Neuronal stem cell (in vitro differentiated cells): ENCODE measurements at regions not wholly inside any gene's neighbourhood (a gene's known extent, or its start where the extent isn't known, plus 50 kb on each side); places are given as distances from the start of the nearest gene placed in this dataset.

Experiments
- DNase-seq: peaks from one replicate; pipeline ENCODE4 v3.0.0-alpha.2; 2013; ENCODE audit warnings: low spot score
- H2AFZ ChIP-seq: one replicate; pipeline ENCODE4 v1.6.1; 2013; ENCODE audit warnings: mild to moderate bottlenecking, low read length, inconsistent platforms
- H2AK5ac ChIP-seq: 2 replicates; pipeline ENCODE4 v1.6.1; 2013; ENCODE audit warnings: low read depth, mild to moderate bottlenecking, inconsistent platforms, low read length, moderate library complexity, mixed read lengths
- H2BK120ac ChIP-seq: 2 replicates; pipeline ENCODE4 v1.6.1; 2013; ENCODE audit warnings: low read depth, mild to moderate bottlenecking, inconsistent platforms, low read length, moderate library complexity, mixed read lengths
- H2BK12ac ChIP-seq: one replicate; pipeline ENCODE4 v1.6.1; 2013; ENCODE audit warnings: low read length, inconsistent platforms
- H2BK15ac ChIP-seq: 2 replicates; pipeline ENCODE4 v1.6.1; 2013; ENCODE audit warnings: mild to moderate bottlenecking, low read length, inconsistent platforms, mixed read lengths
- H2BK5ac ChIP-seq: one replicate; pipeline ENCODE4 v1.6.1; 2013; ENCODE audit warnings: inconsistent platforms, mild to moderate bottlenecking, low read length, moderate library complexity
- H3K14ac ChIP-seq: one replicate; pipeline ENCODE4 v1.6.1; 2013; ENCODE audit warnings: low read length, inconsistent platforms
- H3K18ac ChIP-seq: 2 replicates; pipeline ENCODE4 v1.6.1; 2013; ENCODE audit warnings: low read length, inconsistent platforms
- H3K23ac ChIP-seq: 2 replicates; pipeline ENCODE4 v1.6.1; 2013; ENCODE audit warnings: low read depth, mild to moderate bottlenecking, mixed read lengths, low read length, inconsistent platforms; ENCODE audit not compliant: poor library complexity
- H3K27ac ChIP-seq: replicated peaks from 3 replicates; pipeline ENCODE4 v1.5.1; 2013; ENCODE audit warnings: low read length, inconsistent platforms
- H3K27me3 ChIP-seq, 3 experiments: 2 replicates each; pipeline ENCODE4 v1.6.1; 2013; ENCODE audit warnings: low read length in 3 of 3, mild to moderate bottlenecking in 2 of 3, inconsistent platforms in 1 of 3, low read depth in 1 of 3, mixed read lengths in 1 of 3, moderate library complexity in 1 of 3; ENCODE audit not compliant: control insufficient read depth in 3 of 3, insufficient read depth in 3 of 3
- H3K36me3 ChIP-seq, 2 donors: replicated peaks in 1 of 2; 2 replicates each; pipeline ENCODE4 v1.6.1; 2013; ENCODE audit warnings: low read length in 2 of 2; ENCODE audit not compliant: control insufficient read depth in 2 of 2, insufficient read depth in 2 of 2
- H3K4ac ChIP-seq: 2 replicates; pipeline ENCODE4 v1.6.1; 2013; ENCODE audit warnings: inconsistent platforms, mild to moderate bottlenecking, low read length, moderate library complexity
- H3K4me1 ChIP-seq, 2 donors: 1 replicate in 1 of 2; 2 replicates in 1 of 2; pipeline ENCODE4 v1.6.1; 2013; ENCODE audit warnings: low read length in 2 of 2, low read depth in 1 of 2; ENCODE audit not compliant: control insufficient read depth in 2 of 2, insufficient read depth in 1 of 2
- H3K4me2 ChIP-seq: one replicate; pipeline ENCODE4 v1.6.1; 2013; ENCODE audit warnings: mild to moderate bottlenecking, low read length, inconsistent platforms; ENCODE audit not compliant: insufficient read depth, poor library complexity, severe bottlenecking
- H3K4me3 ChIP-seq, 2 donors: 2 replicates each; pipeline ENCODE4 v1.5.1; 2013; ENCODE audit warnings: low read length in 2 of 2, mild to moderate bottlenecking in 2 of 2, inconsistent platforms in 1 of 2, moderate library complexity in 1 of 2
- H3K79me1 ChIP-seq: one replicate; pipeline ENCODE4 v1.6.1; 2013; ENCODE audit warnings: low read depth, mild to moderate bottlenecking, inconsistent platforms, low read length, moderate library complexity
- H3K9ac ChIP-seq: one replicate; pipeline ENCODE4 v1.6.1; 2013; ENCODE audit warnings: mild to moderate bottlenecking, low read depth, low read length, inconsistent platforms; ENCODE audit not compliant: poor library complexity
- H3K9me3 ChIP-seq, 2 donors: replicated peaks in 1 of 2; 2 replicates each; pipeline versions ENCODE3 to v1.6.1; 2013; ENCODE audit warnings: low read length in 2 of 2, mild to moderate bottlenecking in 2 of 2, inconsistent platforms in 1 of 2, low read depth in 1 of 2, mixed read lengths in 1 of 2, moderate library complexity in 1 of 2; ENCODE audit not compliant: control insufficient read depth in 2 of 2, insufficient read depth in 1 of 2
- H4K8ac ChIP-seq: one replicate; pipeline ENCODE4 v1.6.1; 2013; ENCODE audit warnings: low read depth, mild to moderate bottlenecking, inconsistent platforms, low read length, moderate library complexity
- H4K91ac ChIP-seq: one replicate; pipeline ENCODE4 v1.6.1; 2013; ENCODE audit warnings: low read length, low read depth, mild to moderate bottlenecking, inconsistent platforms; ENCODE audit not compliant: poor library complexity
- WGBS, 2 donors: extraction: QIAGEN DNeasy Blood & Tissue Kit; methylation state at CpG; one replicate each; pipeline ENCODE4 v1.1.7; 2013; ENCODE audit warnings: missing lambda C conversion rate in 2 of 2, mixed read lengths in 1 of 2; ENCODE audit not compliant: insufficient read length in 2 of 2, insufficient replicate concordance in 1 of 2; ENCODE audit errors: extremely low coverage in 2 of 2; 5-methylcytosine and 5-hydroxymethylcytosine counted together

DNA sequence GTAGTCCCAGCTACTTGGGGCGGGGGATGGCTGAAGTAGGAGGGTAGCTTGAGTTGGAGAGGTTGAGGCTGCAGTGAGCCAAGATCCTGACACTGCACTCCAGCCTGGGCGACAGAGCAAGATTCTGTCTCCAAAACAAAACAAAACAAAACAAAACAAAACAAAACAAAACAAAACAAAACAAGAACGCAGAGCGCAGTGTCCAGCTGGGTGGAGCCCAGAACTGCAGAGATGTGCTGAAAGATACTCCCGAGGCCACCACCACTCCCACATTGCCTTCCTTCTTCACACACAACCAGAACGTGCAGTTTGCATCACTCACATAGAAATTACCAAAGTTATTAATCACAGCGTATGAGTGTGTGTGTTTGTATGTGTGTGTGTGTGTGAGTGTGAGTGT lies 222.9 kb upstream of the ASIC2 start:
- H3K36me3 ChIP-seq, result no peaks in the 10 kb centered on the region
- 100% methylated on average over 1 of the region's 7 CpGs; no CpG with 5 or more reads in 1 of the 2 donors for WGBS, 2 donors

GRCh38 chr17:33516645-33517044 lies 223.6 kb upstream of the ASIC2 start:
- Histone ChIP-seq H3K9me3 (peaks cover 0 to 5% of the 10 kb centered on the region in 2 donors), H2BK12ac (no peak overlapping the region), H2AK5ac (no peak overlapping the region), H3K9ac (no peak overlapping the region), H3K36me3 (no peaks in the 10 kb centered on the region), H2BK15ac (no peak overlapping the region), H4K8ac (no peak overlapping the region), H3K4me2 (no peak overlapping the region), H3K14ac (no peak overlapping the region), H3K18ac (no peak overlapping the region), H4K91ac (no peak overlapping the region), H3K27me3 (no peaks in the 10 kb centered on the region), H3K4ac (no peak overlapping the region), H3K27ac (no peak overlapping the region), H2BK5ac (no peak overlapping the region), H3K4me3 (no peak overlapping the region), H3K23ac (no peak overlapping the region), H3K79me1 (no peaks in the 10 kb centered on the region), H3K4me1 (no peaks in the 10 kb centered on the region), H2BK120ac (no peak overlapping the region), H2AFZ (no peak overlapping the region)
- no CpG with 5 or more reads among the region's 5 CpGs for WGBS, 2 donors
- DNase-seq, result no peak

More for the DNA sequence above, 222.9 kb upstream of the ASIC2 start:
- Histone ChIP-seq H3K23ac (no peak overlapping the region), H3K18ac (no peak overlapping the region), H3K4me1 (no peaks in the 10 kb centered on the region), H3K14ac (no peak overlapping the region), H2BK15ac (no peak overlapping the region), H3K27ac (no peak overlapping the region), H2BK12ac (no peak overlapping the region), H3K9me3 (peaks cover 0 to 5% of the 10 kb centered on the region in 2 donors), H2AK5ac (no peak overlapping the region), H3K4me2 (no peak overlapping the region), H4K8ac (no peak overlapping the region), H2AFZ (no peak overlapping the region), H3K4me3 (no peak overlapping the region), H2BK120ac (no peak overlapping the region), H3K4ac (no peak overlapping the region), H4K91ac (no peak overlapping the region), H3K27me3 (no peaks in the 10 kb centered on the region), H3K9ac (no peak overlapping the region), H2BK5ac (no peak overlapping the region), H3K79me1 (no peaks in the 10 kb centered on the region)
- DNase-seq, result no peak

DNA sequence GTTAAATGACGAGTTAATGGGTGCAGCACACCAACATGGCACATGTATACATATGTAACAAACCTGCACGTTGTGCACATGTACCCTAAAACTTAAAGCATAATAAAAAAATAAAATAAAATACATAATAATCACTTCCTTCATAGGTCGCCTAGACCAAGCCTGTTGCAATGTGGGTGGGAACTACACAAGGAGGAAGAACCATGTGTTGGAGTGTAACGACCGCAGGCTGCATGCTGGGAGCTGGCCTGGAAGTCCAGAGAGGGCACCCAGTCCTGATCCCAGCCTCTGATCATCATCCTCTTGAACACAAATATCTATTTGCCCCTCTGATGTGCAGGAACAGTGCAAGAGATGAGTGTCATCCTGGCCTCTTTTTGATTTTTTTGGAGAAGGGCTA lies 224.7 kb upstream of the ASIC2 start:
- no peak overlapping the region for H2AK5ac ChIP-seq
- H4K8ac ChIP-seq, result no peak overlapping the region
- no peak overlapping the region for H2BK120ac ChIP-seq
- H2BK5ac ChIP-seq, result no peak overlapping the region
- H3K9ac ChIP-seq, result no peak overlapping the region
- H3K9me3 ChIP-seq, result peaks cover 0 to 5% of the 10 kb centered on the region in 2 donors
- H3K79me1 ChIP-seq, result no peaks in the 10 kb centered on the region
- H2AFZ ChIP-seq, result no peak overlapping the region
- DNase-seq, result no peak
- no peak overlapping the region for H3K4ac ChIP-seq
- no peak overlapping the region for H3K4me2 ChIP-seq
- no peak overlapping the region for H4K91ac ChIP-seq
- H3K27ac ChIP-seq, result no peak overlapping the region
- H3K4me1 ChIP-seq, result no peaks in the 10 kb centered on the region
- H3K18ac ChIP-seq, result no peak overlapping the region
- H3K36me3 ChIP-seq, result no peaks in the 10 kb centered on the region
- no peak overlapping the region for H2BK12ac ChIP-seq
- H3K14ac ChIP-seq, result no peak overlapping the region
- H3K23ac ChIP-seq, result no peak overlapping the region
- WGBS, 2 donors, result no CpG with 5 or more reads among the region's 5 CpGs
- no peak overlapping the region for H2BK15ac ChIP-seq
- H3K27me3 ChIP-seq, result no peaks in the 10 kb centered on the region
- H3K4me3 ChIP-seq, result no peak overlapping the region

DNA sequence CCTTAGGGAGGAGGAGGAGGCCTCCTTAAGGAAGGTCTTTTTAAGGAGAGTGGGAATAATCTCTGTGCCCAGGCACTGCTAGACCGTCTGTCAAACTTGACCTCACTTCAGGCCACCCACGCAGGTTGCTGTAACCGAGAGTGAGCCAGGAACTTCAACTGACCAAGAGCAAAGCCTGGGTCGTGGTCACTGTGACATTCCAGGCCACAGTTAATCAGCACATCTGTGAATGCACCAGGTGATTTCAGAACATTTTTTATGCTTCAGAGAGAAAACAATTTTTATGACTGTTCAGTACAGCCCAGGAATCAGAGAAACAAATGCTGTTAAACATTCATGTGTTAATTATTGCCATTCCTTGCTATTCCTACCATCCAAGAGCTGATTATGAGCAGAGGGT lies 226.6 kb upstream of the ASIC2 start:
- H3K9me3 ChIP-seq, result no peaks in the 10 kb centered on the region
- no peak overlapping the region for H2BK12ac ChIP-seq
- H4K91ac ChIP-seq, result no peak overlapping the region
- no peak overlapping the region for H2BK120ac ChIP-seq
- H3K27me3 ChIP-seq, result no peaks in the 10 kb centered on the region
- WGBS, 2 donors, result no CpG with 5 or more reads among the region's 4 CpGs
- H3K4me1 ChIP-seq, result no peaks in the 10 kb centered on the region
- H3K27ac ChIP-seq, result no peak overlapping the region
- no peak for DNase-seq
- no peak overlapping the region for H2AK5ac ChIP-seq
- H3K4ac ChIP-seq, result no peak overlapping the region
- H3K23ac ChIP-seq, result no peak overlapping the region
- no peak overlapping the region for H2BK15ac ChIP-seq
- H3K4me2 ChIP-seq, result no peak overlapping the region
- no peak overlapping the region for H3K9ac ChIP-seq
- no peak overlapping the region for H3K4me3 ChIP-seq
- no peak overlapping the region for H3K14ac ChIP-seq
- H4K8ac ChIP-seq, result no peak overlapping the region
- no peak overlapping the region for H2BK5ac ChIP-seq
- no peaks in the 10 kb centered on the region for H3K79me1 ChIP-seq
- no peaks in the 10 kb centered on the region for H3K36me3 ChIP-seq
- H2AFZ ChIP-seq, result no peak overlapping the region
- H3K18ac ChIP-seq, result no peak overlapping the region
